HepG2 (cell line): ENCODE measurements at regions not wholly inside any gene's neighbourhood (a gene's known extent, or its start where the extent isn't known, plus 50 kb on each side); places are given as distances from the start of the nearest gene placed in this dataset.

Source experiments
- CEBPB ChIP-seq: IDR thresholded peaks from 2 replicates; pipeline ENCODE4 v1.6.1; 2011; ENCODE audit warnings: low read depth, low read length, improper control_type of control experiment, borderline replicate concordance
- EP300 ChIP-seq, 3 experiments: sonication (generic) in 1 of 3; formaldehyde crosslinking in 1 of 3; IDR thresholded peaks; 2 replicates each; pipeline versions ENCODE4 v1.5.1 to v1.6.1; 2011 to 2020; ENCODE audit warnings: low read depth in 2 of 3, low read length in 2 of 3, borderline replicate concordance in 1 of 3, improper control_type of control experiment in 1 of 3, mild to moderate bottlenecking in 1 of 3, missing genetic modification reagents in 1 of 3, moderate library complexity in 1 of 3
- FIP1L1 ChIP-seq: fragments of 200-400 bp; formaldehyde crosslinking; IDR thresholded peaks from 2 replicates; pipeline ENCODE4 v1.6.1; 2018; ENCODE audit warnings: low read depth, mild to moderate bottlenecking, low read length, moderate library complexity, borderline replicate concordance; ENCODE audit not compliant: insufficient read depth
- FOSL2 ChIP-seq: sonication (generic); formaldehyde crosslinking; IDR thresholded peaks from 2 replicates; pipeline ENCODE4 v1.4.0; 2020; ENCODE audit warnings: missing genetic modification reagents
- FOXC1 ChIP-seq: sonication (generic); formaldehyde crosslinking; IDR thresholded peaks from 2 replicates; pipeline ENCODE4 v1.8.0; 2022; ENCODE audit warnings: mild to moderate bottlenecking, missing genetic modification reagents, borderline replicate concordance
- JUNB ChIP-seq: sonication (generic); formaldehyde crosslinking; IDR thresholded peaks from 2 replicates; pipeline ENCODE4 v1.8.0; 2022; ENCODE audit warnings: missing genetic modification reagents, mild to moderate bottlenecking, borderline replicate concordance
- NFIC ChIP-seq: IDR thresholded peaks from 2 replicates; pipeline ENCODE4 v1.6.1; 2012; ENCODE audit warnings: mild to moderate bottlenecking, low read length, inconsistent platforms
- POGZ ChIP-seq: sonication (generic); formaldehyde crosslinking; IDR thresholded peaks from 2 replicates; pipeline ENCODE4 v1.4.0; 2020; ENCODE audit warnings: mild to moderate bottlenecking, missing genetic modification reagents
- RELA ChIP-seq: sonication (generic); formaldehyde crosslinking; IDR thresholded peaks from 2 replicates; pipeline ENCODE4 v1.4.0; 2020; ENCODE audit warnings: missing genetic modification reagents
- RXRB ChIP-seq: IDR thresholded peaks from 2 replicates; pipeline ENCODE4 v1.6.1; 2016; ENCODE audit warnings: borderline replicate concordance, missing genetic modification reagents, missing compliant biosample characterization
- SALL1 ChIP-seq: sonication (generic); formaldehyde crosslinking; IDR thresholded peaks from 2 replicates; pipeline ENCODE4 v1.8.0; 2022; ENCODE audit warnings: mild to moderate bottlenecking, missing genetic modification reagents
- ZNF263 ChIP-seq: sonication (generic); formaldehyde crosslinking; IDR thresholded peaks from 2 replicates; pipeline ENCODE4 v1.4.0; 2020; ENCODE audit warnings: missing genetic modification reagents
- ZNF546 ChIP-seq: sonication (generic); formaldehyde crosslinking; conservative IDR thresholded peaks from 2 replicates; pipeline ENCODE4 v1.8.1; 2023; ENCODE audit warnings: mild to moderate bottlenecking, missing genetic modification reagents
- ZNF644 ChIP-seq: IDR thresholded peaks from 2 replicates; pipeline ENCODE4 v1.6.1; 2016; ENCODE audit warnings: low read depth
- TF ChIP-seq, protein P1 (sequence below): sonication (generic); formaldehyde crosslinking; IDR thresholded peaks from 2 replicates; pipeline ENCODE4 v1.4.0; 2020; ENCODE audit warnings: mild to moderate bottlenecking, missing genetic modification reagents
- TF ChIP-seq, protein P2 (sequence below): IDR thresholded peaks from 2 replicates; pipeline ENCODE4 v1.4.0; 2020; ENCODE audit warnings: mild to moderate bottlenecking, missing genetic modification reagents
- TF ChIP-seq, protein P3 (sequence below): sonication (generic); formaldehyde crosslinking; IDR thresholded peaks from 2 replicates; pipeline ENCODE4 v1.9.0; 2022; ENCODE audit warnings: low read depth, missing genetic modification reagents
- TF ChIP-seq, protein P4 (sequence below): sonication (generic); formaldehyde crosslinking; IDR thresholded peaks from 2 replicates; pipeline ENCODE4 v1.4.0; 2020; ENCODE audit warnings: mild to moderate bottlenecking, missing genetic modification reagents
- TF ChIP-seq, protein P5 (sequence below): sonication (generic); formaldehyde crosslinking; IDR thresholded peaks from 2 replicates; pipeline ENCODE4 v1.4.0; 2020; ENCODE audit warnings: missing genetic modification reagents, borderline replicate concordance

DNA sequence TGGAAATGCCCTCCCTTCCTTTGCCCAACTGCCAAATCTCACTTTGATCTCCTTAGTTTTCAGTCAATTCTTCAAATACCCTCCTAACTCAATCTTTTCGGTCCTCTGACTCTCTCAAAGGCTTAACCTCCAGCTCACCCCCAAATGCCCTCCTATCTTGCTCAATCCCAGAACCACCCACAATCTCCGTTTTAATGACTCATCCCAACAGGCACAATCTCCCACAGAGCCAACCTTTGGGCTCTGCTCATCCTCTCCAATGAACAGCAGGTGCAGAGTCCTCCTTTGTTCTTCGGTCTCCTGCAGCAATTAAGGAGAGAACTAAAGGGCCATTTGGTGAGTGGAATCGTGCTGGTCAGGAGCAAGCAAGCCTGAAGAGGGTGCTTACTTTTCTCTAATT is 366.1 kb upstream of the CRIM1 start (continued):
- TF ChIP-seq POGZ = 0 out of 2 replicates have a peak, but pooled peaks have one; percentile 18
- TF ChIP-seq, protein P1, sequence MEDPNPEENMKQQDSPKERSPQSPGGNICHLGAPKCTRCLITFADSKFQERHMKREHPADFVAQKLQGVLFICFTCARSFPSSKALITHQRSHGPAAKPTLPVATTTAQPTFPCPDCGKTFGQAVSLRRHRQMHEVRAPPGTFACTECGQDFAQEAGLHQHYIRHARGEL = no peak
- TF ChIP-seq, protein P2, sequence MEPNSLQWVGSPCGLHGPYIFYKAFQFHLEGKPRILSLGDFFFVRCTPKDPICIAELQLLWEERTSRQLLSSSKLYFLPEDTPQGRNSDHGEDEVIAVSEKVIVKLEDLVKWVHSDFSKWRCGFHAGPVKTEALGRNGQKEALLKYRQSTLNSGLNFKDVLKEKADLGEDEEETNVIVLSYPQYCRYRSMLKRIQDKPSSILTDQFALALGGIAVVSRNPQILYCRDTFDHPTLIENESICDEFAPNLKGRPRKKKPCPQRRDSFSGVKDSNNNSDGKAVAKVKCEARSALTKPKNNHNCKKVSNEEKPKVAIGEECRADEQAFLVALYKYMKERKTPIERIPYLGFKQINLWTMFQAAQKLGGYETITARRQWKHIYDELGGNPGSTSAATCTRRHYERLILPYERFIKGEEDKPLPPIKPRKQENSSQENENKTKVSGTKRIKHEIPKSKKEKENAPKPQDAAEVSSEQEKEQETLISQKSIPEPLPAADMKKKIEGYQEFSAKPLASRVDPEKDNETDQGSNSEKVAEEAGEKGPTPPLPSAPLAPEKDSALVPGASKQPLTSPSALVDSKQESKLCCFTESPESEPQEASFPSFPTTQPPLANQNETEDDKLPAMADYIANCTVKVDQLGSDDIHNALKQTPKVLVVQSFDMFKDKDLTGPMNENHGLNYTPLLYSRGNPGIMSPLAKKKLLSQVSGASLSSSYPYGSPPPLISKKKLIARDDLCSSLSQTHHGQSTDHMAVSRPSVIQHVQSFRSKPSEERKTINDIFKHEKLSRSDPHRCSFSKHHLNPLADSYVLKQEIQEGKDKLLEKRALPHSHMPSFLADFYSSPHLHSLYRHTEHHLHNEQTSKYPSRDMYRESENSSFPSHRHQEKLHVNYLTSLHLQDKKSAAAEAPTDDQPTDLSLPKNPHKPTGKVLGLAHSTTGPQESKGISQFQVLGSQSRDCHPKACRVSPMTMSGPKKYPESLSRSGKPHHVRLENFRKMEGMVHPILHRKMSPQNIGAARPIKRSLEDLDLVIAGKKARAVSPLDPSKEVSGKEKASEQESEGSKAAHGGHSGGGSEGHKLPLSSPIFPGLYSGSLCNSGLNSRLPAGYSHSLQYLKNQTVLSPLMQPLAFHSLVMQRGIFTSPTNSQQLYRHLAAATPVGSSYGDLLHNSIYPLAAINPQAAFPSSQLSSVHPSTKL (CRISPR knock-in tag) = peak; percentile 52
- TF ChIP-seq, protein P3, sequence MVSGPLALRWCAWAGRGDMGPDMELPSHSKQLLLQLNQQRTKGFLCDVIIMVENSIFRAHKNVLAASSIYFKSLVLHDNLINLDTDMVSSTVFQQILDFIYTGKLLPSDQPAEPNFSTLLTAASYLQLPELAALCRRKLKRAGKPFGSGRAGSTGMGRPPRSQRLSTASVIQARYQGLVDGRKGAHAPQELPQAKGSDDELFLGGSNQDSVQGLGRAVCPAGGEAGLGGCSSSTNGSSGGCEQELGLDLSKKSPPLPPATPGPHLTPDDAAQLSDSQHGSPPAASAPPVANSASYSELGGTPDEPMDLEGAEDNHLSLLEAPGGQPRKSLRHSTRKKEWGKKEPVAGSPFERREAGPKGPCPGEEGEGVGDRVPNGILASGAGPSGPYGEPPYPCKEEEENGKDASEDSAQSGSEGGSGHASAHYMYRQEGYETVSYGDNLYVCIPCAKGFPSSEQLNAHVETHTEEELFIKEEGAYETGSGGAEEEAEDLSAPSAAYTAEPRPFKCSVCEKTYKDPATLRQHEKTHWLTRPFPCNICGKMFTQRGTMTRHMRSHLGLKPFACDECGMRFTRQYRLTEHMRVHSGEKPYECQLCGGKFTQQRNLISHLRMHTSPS (CRISPR knock-in tag) = no peak
- no peak for TF ChIP-seq RELA (CRISPR knock-in tag)
- TF ChIP-seq, protein P4, sequence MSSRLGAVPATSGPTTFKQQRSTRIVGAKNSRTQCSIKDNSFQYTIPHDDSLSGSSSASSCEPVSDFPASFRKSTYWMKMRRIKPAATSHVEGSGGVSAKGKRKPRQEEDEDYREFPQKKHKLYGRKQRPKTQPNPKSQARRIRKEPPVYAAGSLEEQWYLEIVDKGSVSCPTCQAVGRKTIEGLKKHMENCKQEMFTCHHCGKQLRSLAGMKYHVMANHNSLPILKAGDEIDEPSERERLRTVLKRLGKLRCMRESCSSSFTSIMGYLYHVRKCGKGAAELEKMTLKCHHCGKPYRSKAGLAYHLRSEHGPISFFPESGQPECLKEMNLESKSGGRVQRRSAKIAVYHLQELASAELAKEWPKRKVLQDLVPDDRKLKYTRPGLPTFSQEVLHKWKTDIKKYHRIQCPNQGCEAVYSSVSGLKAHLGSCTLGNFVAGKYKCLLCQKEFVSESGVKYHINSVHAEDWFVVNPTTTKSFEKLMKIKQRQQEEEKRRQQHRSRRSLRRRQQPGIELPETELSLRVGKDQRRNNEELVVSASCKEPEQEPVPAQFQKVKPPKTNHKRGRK = no peak
- TF ChIP-seq NFIC = peak; percentile 40; the same call in 1 of the 2 replicates
- TF ChIP-seq ZNF546 = no peak
- peak; percentile 76 for TF ChIP-seq ZNF263
- TF ChIP-seq FIP1L1 = no peak
- TF ChIP-seq RXRB (CRISPR knock-in tag) = 0 out of 2 replicates have a peak, but pooled peaks have one; percentile 19
- TF ChIP-seq JUNB (CRISPR knock-in tag) = peak; percentile 80; the same call in 1 of the 2 replicates
- TF ChIP-seq FOSL2 (CRISPR knock-in tag) = peak; percentile 96
- TF ChIP-seq SALL1 = 0 out of 2 replicates have a peak, but pooled peaks have one; percentile 14
- no peak for TF ChIP-seq FOXC1 (CRISPR knock-in tag)
- peak; percentile 74; the same call in 1 of the 2 replicates for TF ChIP-seq ZNF644 (CRISPR knock-in tag)
- TF ChIP-seq, protein P5, sequence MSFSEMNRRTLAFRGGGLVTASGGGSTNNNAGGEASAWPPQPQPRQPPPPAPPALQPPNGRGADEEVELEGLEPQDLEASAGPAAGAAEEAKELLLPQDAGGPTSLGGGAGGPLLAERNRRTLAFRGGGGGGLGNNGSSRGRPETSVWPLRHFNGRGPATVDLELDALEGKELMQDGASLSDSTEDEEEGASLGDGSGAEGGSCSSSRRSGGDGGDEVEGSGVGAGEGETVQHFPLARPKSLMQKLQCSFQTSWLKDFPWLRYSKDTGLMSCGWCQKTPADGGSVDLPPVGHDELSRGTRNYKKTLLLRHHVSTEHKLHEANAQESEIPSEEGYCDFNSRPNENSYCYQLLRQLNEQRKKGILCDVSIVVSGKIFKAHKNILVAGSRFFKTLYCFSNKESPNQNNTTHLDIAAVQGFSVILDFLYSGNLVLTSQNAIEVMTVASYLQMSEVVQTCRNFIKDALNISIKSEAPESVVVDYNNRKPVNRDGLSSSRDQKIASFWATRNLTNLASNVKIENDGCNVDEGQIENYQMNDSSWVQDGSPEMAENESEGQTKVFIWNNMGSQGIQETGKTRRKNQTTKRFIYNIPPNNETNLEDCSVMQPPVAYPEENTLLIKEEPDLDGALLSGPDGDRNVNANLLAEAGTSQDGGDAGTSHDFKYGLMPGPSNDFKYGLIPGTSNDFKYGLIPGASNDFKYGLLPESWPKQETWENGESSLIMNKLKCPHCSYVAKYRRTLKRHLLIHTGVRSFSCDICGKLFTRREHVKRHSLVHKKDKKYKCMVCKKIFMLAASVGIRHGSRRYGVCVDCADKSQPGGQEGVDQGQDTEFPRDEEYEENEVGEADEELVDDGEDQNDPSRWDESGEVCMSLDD (CRISPR knock-in tag) = peak; percentile 38; the same call in 1 of the 2 replicates
- TF ChIP-seq EP300 (IDR thresholded peaks at IDR 0.05; ENCODE audit: low read depth in 2 of 2, low read length in 2 of 2) = peak in 1 of 2 experiments; percentile 42; a peak in 1 of 4 replicates
- TF ChIP-seq EP300 (CRISPR knock-in tag; IDR thresholded peaks at IDR 0.05; ENCODE audit: borderline replicate concordance) = peak; percentile 49; the same call in 1 of the 2 replicates
- peak; percentile 85 for TF ChIP-seq CEBPB
